Right hindlimb (tissue), 1 donor: ENCODE measurements at regions not wholly inside any gene's neighbourhood (a gene's known extent, or its start where the extent isn't known, plus 50 kb on each side); places are given as distances from the start of the nearest gene placed in this dataset.

ENCODE experiments used
- DNase-seq: peaks from one replicate; pipeline ENCODE4 v3.0.0-alpha.2; 2018

DNA sequence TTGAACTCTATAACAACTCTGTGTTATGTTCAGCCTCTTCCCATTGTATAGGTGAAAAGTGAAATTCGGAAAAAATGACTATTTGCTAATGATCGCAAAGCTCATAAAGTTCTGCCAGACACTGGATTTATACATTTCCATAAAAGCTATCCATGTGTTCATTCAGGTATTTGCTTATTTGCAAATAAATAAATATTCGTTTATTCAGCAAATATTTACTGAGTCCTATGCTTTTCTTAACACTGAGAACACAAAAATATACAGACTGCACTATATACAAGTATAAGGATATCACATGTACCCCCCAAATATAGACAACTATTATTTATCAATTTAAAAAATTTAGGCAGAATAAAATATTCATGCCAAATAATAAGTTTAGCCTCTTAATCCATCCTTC is 63.2 kb upstream of the ATP8B1 start:
- no peak for DNase-seq

- DNase-seq, result no peak
Observed at GRCh38 chr18:57864615-57865121, 61.6 kb upstream of the ATP8B1 start.

DNA sequence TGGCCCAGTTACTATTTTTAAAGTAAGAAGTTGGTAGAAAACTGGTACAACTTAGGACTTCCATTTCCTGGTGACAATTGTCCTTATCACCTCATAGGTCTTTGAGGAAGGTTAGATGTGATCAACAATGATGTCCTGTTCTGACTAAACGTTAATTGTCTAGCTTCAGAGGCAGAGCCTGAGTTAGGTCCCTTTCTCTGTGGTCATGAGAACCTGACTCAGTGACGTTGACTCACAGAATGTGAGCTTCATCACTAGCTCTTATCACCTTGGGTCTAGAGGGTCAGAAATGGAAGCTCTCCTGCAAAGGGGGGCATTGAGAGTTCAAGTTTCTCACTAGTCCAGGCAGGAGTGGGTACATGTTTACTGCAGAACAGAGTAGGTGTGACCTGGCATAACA is 60.6 kb upstream of the ATP8B1 start:
- DNase-seq, result no peak

- no peak for DNase-seq
Observed at GRCh38 chr18:57859314-57859713, 56.2 kb upstream of the ATP8B1 start.

DNA sequence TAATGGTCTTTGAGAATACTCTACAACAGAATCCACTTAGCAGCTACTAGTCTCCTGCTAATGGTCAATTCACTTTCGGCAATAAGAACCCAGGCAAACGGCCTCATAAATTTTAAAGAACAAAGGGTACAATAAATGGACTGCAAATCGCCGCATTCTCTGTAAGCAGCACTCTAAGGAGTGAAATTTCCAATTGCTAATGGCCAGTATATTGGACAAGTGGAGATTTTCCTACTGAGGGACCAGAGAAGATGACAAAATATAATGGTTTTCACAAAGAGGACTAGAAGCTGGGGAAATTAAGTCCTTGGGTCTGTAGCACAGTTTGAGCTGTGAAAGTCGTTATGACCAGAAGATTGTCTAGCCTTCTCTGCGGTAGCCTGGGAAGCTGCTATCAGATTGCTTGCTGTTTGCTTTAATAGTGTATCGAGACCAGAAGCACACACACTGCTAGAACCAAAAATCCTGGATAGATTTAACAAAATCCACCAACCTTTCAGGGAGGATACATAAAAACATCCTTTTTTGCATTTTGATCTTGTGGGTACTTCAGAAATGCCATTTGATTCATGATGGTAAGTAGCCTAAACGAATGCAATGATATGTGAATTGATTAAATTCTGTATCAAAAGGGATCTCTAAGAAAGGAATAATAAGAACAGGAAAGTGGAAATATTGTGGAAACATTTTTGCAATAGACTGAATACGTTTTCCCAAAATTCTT is 53.6 kb upstream of the ATP8B1 start:
- no peak for DNase-seq

DNA sequence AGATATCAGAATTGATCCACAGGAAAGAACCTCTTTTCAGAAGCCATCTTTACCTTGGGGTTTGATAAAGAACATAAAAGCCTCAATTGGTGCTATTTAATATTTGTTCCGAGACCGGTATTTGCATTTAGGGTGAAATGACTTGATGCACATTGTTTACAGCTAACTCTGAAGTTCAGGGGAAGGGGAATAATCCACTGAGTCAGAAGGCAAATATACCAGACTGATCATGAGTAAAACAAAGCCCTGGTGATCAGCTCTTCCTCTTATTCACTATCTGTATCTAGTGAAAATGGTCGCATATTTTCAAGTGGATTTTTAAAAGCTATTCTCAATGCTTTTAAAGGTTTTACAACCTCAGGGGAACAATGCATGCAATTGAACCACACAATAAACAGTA is 53.0 kb upstream of the ATP8B1 start:
- DNase-seq, result no peak

GRCh38 chr18:57855551-57855950 is 52.4 kb upstream of the ATP8B1 start:
- no peak for DNase-seq

- no peak for DNase-seq
Observed at GRCh38 chr18:57854726-57855125, 51.6 kb upstream of the ATP8B1 start.

DNA sequence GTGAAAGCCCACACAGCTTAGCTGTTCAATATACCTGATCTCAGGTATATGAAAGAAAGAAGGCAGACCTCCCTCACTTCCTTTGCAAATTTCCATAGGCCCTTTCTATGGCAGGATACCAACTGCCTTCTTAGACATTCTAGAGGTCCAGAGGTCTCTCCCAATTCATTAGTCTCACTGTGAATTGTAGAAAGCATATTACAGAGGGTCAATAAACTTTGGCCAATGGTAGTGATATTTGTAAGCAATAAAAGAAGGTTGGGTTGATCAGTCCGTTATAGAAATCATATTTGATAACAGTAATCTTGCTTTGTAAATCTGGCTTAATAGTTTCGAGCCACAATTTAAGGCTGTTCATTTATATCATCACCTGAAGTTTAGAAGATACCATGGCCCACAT is 50.7 kb upstream of the ATP8B1 start:
- no peak for DNase-seq

DNA sequence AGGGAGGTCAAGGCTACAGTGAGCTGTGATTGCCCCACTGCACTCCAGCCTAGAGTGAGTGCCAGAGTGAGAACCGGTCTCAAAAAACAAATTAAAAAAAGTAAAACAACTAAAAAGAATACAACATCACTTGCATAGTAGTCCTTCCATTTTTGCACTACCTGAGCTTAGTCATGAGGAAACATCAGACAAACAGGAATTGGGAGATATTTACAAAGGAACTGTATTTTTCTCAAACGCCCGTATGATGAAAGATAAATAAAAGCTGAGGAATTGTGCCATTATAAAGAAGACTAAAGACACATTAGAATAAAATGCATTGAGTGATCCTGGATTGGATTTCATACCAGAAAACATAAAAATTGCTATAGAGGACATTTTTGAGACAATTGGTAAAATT is 50.0 kb upstream of the ATP8B1 start:
- no peak for DNase-seq
